ENCODE measurements at regions not wholly inside any gene's neighbourhood (a gene's known extent, or its start where the extent isn't known, plus 50 kb on each side); places are given as distances from the start of the nearest gene placed in this dataset.

DNA sequence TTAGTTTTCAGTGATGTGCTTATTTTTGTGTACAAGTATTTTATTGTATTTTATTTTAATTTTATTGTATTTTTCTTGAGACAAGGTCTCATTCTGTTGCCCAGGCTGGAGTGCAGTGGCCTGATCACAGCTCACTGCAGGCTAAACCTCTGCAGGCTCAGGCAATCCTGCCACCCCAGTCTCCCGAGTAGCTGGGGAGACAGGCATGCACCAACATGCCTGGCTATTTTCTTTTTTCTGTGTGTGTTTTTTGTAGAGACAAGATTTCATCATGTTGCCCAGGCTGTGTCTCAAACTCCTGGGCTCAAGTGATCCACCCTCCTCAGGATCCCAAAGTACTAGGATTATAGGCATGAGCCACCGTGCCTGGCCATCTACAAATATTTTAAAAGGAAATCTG lies 146.3 kb downstream of the MANEA start (continued):
- TF ChIP-seq, protein P1, sequence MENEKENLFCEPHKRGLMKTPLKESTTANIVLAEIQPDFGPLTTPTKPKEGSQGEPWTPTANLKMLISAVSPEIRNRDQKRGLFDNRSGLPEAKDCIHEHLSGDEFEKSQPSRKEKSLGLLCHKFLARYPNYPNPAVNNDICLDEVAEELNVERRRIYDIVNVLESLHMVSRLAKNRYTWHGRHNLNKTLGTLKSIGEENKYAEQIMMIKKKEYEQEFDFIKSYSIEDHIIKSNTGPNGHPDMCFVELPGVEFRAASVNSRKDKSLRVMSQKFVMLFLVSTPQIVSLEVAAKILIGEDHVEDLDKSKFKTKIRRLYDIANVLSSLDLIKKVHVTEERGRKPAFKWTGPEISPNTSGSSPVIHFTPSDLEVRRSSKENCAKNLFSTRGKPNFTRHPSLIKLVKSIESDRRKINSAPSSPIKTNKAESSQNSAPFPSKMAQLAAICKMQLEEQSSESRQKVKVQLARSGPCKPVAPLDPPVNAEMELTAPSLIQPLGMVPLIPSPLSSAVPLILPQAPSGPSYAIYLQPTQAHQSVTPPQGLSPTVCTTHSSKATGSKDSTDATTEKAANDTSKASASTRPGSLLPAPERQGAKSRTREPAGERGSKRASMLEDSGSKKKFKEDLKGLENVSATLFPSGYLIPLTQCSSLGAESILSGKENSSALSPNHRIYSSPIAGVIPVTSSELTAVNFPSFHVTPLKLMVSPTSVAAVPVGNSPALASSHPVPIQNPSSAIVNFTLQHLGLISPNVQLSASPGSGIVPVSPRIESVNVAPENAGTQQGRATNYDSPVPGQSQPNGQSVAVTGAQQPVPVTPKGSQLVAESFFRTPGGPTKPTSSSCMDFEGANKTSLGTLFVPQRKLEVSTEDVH (IDR thresholded peaks at IDR 0.05; ENCODE audit: low read depth, partially characterized antibody): no peak
- no peak for TF ChIP-seq CHD2 (IDR thresholded peaks at IDR 0.05; ENCODE audit: borderline replicate concordance, low read depth, low read length)
- no peak for TF ChIP-seq BACH1 (IDR thresholded peaks at IDR 0.05; ENCODE audit: borderline replicate concordance)
- TF ChIP-seq KDM1A (IDR thresholded peaks at IDR 0.05; ENCODE audit: borderline replicate concordance): no peak
- no peak for TF ChIP-seq RBBP5 (conservative IDR thresholded peaks at IDR 0.05)
- TF ChIP-seq SMAD1 (IDR thresholded peaks at IDR 0.05; ENCODE audit: low read depth, partially characterized antibody): no peak
- no peak for TF ChIP-seq ZNF217 (IDR thresholded peaks at IDR 0.05)
- TF ChIP-seq, protein P2, sequence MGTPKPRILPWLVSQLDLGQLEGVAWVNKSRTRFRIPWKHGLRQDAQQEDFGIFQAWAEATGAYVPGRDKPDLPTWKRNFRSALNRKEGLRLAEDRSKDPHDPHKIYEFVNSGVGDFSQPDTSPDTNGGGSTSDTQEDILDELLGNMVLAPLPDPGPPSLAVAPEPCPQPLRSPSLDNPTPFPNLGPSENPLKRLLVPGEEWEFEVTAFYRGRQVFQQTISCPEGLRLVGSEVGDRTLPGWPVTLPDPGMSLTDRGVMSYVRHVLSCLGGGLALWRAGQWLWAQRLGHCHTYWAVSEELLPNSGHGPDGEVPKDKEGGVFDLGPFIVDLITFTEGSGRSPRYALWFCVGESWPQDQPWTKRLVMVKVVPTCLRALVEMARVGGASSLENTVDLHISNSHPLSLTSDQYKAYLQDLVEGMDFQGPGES (IDR thresholded peaks at IDR 0.05): no peak
- TF ChIP-seq HDAC2 (IDR thresholded peaks at IDR 0.05): no peak
- TF ChIP-seq CEBPZ (IDR thresholded peaks at IDR 0.05; ENCODE audit: low read depth, low read length): no peak
- no peak for TF ChIP-seq NFIC (IDR thresholded peaks at IDR 0.05; ENCODE audit: low read depth, low read length)

Data from GM12878 (cell line).